C4-2B (cell line): ENCODE measurements at regions not wholly inside any gene's neighbourhood (a gene's known extent, or its start where the extent isn't known, plus 50 kb on each side); places are given as distances from the start of the nearest gene placed in this dataset.

Experiments
- ZFX ChIP-seq: fragments of 450-650 bp; IDR thresholded peaks from 2 replicates; pipeline ENCODE4 v1.6.1; 2017
- TF ChIP-seq, protein P1 (sequence below): fragments of 450-650 bp; conservative IDR thresholded peaks from 2 replicates; pipeline ENCODE4 v1.5.1; 2017; ENCODE audit warnings: mild to moderate bottlenecking

DNA sequence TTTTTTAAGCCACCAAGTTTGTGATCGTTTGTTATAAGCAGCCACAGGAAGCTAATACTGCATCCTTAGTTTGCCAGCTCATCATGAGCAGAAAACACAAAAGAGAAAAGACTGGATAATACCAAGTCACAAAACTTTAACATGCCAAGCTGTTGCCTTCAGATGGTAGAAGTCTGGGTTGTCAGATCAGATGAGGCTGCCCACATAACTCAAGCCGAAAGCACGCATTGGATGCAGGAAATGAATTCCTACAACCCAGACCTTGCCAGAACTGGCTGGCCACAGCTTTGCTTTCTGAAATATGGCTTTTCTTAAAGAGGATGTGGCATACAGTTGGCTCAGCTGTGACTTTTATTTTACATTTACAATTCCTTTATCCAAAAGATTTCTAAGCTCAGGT, 118.3 kb upstream of the NEO1 start:
- TF ChIP-seq, protein P1, sequence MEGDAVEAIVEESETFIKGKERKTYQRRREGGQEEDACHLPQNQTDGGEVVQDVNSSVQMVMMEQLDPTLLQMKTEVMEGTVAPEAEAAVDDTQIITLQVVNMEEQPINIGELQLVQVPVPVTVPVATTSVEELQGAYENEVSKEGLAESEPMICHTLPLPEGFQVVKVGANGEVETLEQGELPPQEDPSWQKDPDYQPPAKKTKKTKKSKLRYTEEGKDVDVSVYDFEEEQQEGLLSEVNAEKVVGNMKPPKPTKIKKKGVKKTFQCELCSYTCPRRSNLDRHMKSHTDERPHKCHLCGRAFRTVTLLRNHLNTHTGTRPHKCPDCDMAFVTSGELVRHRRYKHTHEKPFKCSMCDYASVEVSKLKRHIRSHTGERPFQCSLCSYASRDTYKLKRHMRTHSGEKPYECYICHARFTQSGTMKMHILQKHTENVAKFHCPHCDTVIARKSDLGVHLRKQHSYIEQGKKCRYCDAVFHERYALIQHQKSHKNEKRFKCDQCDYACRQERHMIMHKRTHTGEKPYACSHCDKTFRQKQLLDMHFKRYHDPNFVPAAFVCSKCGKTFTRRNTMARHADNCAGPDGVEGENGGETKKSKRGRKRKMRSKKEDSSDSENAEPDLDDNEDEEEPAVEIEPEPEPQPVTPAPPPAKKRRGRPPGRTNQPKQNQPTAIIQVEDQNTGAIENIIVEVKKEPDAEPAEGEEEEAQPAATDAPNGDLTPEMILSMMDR = no peak
- TF ChIP-seq ZFX = no peak
